ENCODE measurements at regions not wholly inside any gene's neighbourhood (a gene's known extent, or its start where the extent isn't known, plus 50 kb on each side); places are given as distances from the start of the nearest gene placed in this dataset.

DNA sequence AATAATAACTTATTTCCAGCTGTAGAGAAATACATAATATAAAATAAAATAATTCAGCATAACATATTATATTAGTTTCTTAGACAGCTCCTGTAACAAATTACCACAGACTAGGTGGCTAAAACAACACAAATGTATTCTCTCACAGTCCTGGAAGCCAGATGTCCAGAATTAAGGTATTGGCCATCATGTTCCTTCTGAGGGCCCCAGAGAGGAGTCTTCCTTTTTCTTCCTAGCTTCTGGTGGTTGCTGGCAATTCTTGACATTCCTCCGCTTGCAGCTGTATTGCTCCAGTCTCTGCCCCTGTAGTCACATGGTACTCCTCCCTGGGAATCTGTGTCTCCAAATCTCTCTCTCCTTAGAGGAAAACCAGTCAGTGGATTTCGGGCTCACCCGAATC, 146.8 kb downstream of the RBM43 start:
- no peak for TF ChIP-seq CTCF (conservative IDR thresholded peaks at IDR 0.05; ENCODE audit: low read depth in 2 of 2)
- TF ChIP-seq, protein P1, sequence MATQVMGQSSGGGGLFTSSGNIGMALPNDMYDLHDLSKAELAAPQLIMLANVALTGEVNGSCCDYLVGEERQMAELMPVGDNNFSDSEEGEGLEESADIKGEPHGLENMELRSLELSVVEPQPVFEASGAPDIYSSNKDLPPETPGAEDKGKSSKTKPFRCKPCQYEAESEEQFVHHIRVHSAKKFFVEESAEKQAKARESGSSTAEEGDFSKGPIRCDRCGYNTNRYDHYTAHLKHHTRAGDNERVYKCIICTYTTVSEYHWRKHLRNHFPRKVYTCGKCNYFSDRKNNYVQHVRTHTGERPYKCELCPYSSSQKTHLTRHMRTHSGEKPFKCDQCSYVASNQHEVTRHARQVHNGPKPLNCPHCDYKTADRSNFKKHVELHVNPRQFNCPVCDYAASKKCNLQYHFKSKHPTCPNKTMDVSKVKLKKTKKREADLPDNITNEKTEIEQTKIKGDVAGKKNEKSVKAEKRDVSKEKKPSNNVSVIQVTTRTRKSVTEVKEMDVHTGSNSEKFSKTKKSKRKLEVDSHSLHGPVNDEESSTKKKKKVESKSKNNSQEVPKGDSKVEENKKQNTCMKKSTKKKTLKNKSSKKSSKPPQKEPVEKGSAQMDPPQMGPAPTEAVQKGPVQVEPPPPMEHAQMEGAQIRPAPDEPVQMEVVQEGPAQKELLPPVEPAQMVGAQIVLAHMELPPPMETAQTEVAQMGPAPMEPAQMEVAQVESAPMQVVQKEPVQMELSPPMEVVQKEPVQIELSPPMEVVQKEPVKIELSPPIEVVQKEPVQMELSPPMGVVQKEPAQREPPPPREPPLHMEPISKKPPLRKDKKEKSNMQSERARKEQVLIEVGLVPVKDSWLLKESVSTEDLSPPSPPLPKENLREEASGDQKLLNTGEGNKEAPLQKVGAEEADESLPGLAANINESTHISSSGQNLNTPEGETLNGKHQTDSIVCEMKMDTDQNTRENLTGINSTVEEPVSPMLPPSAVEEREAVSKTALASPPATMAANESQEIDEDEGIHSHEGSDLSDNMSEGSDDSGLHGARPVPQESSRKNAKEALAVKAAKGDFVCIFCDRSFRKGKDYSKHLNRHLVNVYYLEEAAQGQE (IDR thresholded peaks at IDR 0.05; ENCODE audit: unreplicated experiment) = no peak

All from GM23338 (cell line).